Activated CD8-positive, alpha-beta memory T cell treated with anti-CD3 and anti-CD28 coated beads for 48 hours (primary cell): ENCODE measurements at regions not wholly inside any gene's neighbourhood (a gene's known extent, or its start where the extent isn't known, plus 50 kb on each side); places are given as distances from the start of the nearest gene placed in this dataset.

ENCODE experiments used
- DNase-seq, 3 experiments: peaks; one replicate each; pipeline ENCODE4 v3.0.0-alpha.2; 2020; ENCODE audit warnings: low read depth in 2 of 3, low spot score in 2 of 3

- DNase-seq, result no peak
These were observed 834.5 kb upstream of the INTU start for GRCh38 chr4:126798214-126798613.

- no peak for DNase-seq
These were observed 833.3 kb upstream of the INTU start for GRCh38 chr4:126799416-126799815.

- DNase-seq, result no peak
These were observed 832.7 kb upstream of the INTU start for GRCh38 chr4:126799971-126800574.

- DNase-seq, result no peak
These were observed 832.1 kb upstream of the INTU start for GRCh38 chr4:126800575-126801141.

- no peak for DNase-seq
These were observed 825.6 kb upstream of the INTU start for GRCh38 chr4:126807132-126807531.

- DNase-seq, result no peak
These were observed 820.7 kb upstream of the INTU start for GRCh38 chr4:126812076-126812475.

- no peak for DNase-seq
These were observed 812.1 kb upstream of the INTU start for GRCh38 chr4:126820631-126821030.

GRCh38 chr4:126821152-126821551 is 811.6 kb upstream of the INTU start:
- no peak for DNase-seq

GRCh38 chr4:126825083-126825482 is 807.7 kb upstream of the INTU start:
- DNase-seq, result no peak

GRCh38 chr4:126827669-126828068 is 805.1 kb upstream of the INTU start:
- DNase-seq, result no peak

- no peak for DNase-seq
These were observed 797.9 kb upstream of the INTU start for GRCh38 chr4:126834854-126835253.

- no peak for DNase-seq
These were observed 793.6 kb upstream of the INTU start for GRCh38 chr4:126838941-126839679.

GRCh38 chr4:126843492-126844067 is 789.2 kb upstream of the INTU start:
- DNase-seq, result no peak

- no peak for DNase-seq
These were observed 782.5 kb upstream of the INTU start for GRCh38 chr4:126850286-126850685.

GRCh38 chr4:126851391-126851790 is 781.4 kb upstream of the INTU start:
- DNase-seq, result no peak

GRCh38 chr4:126853715-126854114 is 779.0 kb upstream of the INTU start:
- DNase-seq, result no peak

GRCh38 chr4:126856906-126857305 is 775.9 kb upstream of the INTU start:
- DNase-seq, result no peak

GRCh38 chr4:126859314-126859713 is 773.4 kb upstream of the INTU start:
- no peak for DNase-seq

- DNase-seq, result no peak
These were observed 772.9 kb upstream of the INTU start for GRCh38 chr4:126859872-126860271.

- DNase-seq, result no peak
These were observed 772.4 kb upstream of the INTU start for GRCh38 chr4:126860308-126860707.

GRCh38 chr4:126869967-126870366 is 762.8 kb upstream of the INTU start:
- DNase-seq, result no peak

- DNase-seq, result no peak
These were observed 760.9 kb upstream of the INTU start for GRCh38 chr4:126871810-126872209.
